ENCODE measurements at regions not wholly inside any gene's neighbourhood (a gene's known extent, or its start where the extent isn't known, plus 50 kb on each side); places are given as distances from the start of the nearest gene placed in this dataset.
"Not testable (repeated sequence)": the region's sequence is repeated elsewhere in the genome, so short reads cannot be mapped to it uniquely, and the experiment has no call there.

DNA sequence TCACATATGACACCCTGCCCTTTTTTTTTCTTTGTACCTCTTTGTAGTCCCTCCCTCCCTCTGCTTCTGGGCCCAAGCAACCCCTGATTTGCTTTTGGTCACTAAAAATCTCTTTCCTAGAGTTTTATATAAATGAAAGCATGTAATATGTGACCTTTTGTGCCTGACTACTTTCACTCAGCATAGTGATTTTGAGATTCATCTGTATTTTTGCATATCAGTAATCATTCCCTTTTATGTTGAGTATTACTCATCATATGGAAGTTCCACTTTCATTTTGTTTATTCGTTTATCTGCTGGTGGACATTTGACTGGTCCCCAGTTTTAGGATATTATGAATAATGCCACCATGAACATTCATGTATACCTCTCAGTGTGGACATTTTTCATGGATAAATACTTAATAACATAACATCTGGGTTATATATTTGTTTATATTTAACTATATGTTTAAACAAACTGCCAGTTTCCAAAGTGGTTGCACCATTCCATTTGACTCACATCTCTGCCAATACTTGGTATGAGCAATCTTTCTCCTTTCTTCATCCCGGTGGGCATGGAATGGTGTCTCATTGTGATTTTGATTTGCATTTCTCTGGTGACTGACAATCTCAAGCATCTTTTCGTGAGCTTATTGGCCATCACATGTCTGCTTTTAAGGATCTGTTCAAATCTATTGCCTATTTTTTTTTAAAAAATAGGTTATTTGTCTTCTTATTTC lies 115.7 kb upstream of the S1PR3 start:
- Histone ChIP-seq H3K4me2 (ENCODE audit: low read length) (0 out of 2 replicates have a peak overlapping the region, but pooled peaks have one; percentile 15), H3K36me3 (ENCODE audit: insufficient read depth, low read length) (no peaks in the 10 kb centered on the region; the same call in 1 of the 2 replicates), H3K27me3 (ENCODE audit: insufficient read depth, low read length) (no peaks in the 10 kb centered on the region), H3K9me2 (ENCODE audit: low read depth, low read length) (no peaks in the 10 kb centered on the region), H3F3A (ENCODE audit: insufficient read depth, low read length) (no peaks in the 10 kb centered on the region), H3K27ac (ENCODE audit: low read depth, low read length, poor library complexity, severe bottlenecking) (peak overlapping the region; percentile 75), H3K79me2 (ENCODE audit: insufficient read depth, low read length) (no peaks in the 10 kb centered on the region), H3K4me3 (ENCODE audit: low read depth, low read length, poor library complexity, severe bottlenecking) (no peak overlapping the region), H3K9me3 (ENCODE audit: low read length) (no peaks in the 10 kb centered on the region), H3K9ac (ENCODE audit: low read length) (no peak overlapping the region), H4K20me1 (ENCODE audit: insufficient read depth, low read length) (no peaks in the 10 kb centered on the region), H2AFZ (ENCODE audit: low read length) (0 out of 2 replicates have a peak overlapping the region, but pooled peaks have one; percentile 28), H3K4me1 (ENCODE audit: insufficient read depth, low read length, severe bottlenecking) (peaks cover 72% of the 10 kb centered on the region)
- TF ChIP-seq, protein P1, sequence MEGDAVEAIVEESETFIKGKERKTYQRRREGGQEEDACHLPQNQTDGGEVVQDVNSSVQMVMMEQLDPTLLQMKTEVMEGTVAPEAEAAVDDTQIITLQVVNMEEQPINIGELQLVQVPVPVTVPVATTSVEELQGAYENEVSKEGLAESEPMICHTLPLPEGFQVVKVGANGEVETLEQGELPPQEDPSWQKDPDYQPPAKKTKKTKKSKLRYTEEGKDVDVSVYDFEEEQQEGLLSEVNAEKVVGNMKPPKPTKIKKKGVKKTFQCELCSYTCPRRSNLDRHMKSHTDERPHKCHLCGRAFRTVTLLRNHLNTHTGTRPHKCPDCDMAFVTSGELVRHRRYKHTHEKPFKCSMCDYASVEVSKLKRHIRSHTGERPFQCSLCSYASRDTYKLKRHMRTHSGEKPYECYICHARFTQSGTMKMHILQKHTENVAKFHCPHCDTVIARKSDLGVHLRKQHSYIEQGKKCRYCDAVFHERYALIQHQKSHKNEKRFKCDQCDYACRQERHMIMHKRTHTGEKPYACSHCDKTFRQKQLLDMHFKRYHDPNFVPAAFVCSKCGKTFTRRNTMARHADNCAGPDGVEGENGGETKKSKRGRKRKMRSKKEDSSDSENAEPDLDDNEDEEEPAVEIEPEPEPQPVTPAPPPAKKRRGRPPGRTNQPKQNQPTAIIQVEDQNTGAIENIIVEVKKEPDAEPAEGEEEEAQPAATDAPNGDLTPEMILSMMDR (IDR thresholded peaks at IDR 0.05; ENCODE audit: low read length), result no peak
- TF ChIP-seq EZH2 (IDR thresholded peaks at IDR 0.05; ENCODE audit: borderline replicate concordance, low read length), result no peak

DNA sequence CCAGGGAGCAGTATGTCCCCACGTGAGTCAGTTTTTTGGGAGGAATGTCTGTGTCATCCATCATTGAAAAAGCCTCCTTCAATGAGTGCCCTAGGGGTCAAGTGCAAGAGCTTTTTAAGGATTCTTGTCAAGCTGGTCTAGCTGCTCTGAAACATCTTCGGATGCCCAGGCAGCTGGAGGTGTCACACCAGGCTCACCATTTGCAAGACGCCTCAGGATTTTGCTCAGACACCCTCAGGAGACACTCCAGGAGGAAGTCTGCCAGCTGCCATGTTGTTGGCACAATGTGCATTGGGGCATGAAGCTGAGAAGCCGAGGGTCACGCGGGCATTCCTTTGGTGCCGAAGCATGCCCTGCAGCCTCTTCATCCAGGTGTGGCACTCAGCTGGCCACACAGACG lies 111.1 kb upstream of the S1PR3 start:
- TF ChIP-seq, protein P1 (IDR thresholded peaks at IDR 0.05; ENCODE audit: low read length), result no peak
- no peak for TF ChIP-seq EZH2 (IDR thresholded peaks at IDR 0.05; ENCODE audit: borderline replicate concordance, low read length)
- H3K4me3 ChIP-seq (ENCODE audit: low read depth, low read length, poor library complexity, severe bottlenecking), result no peak overlapping the region
- H3K9ac ChIP-seq (ENCODE audit: low read length), result no peak overlapping the region
- no peak overlapping the region; the same call in 1 of the 2 replicates for H3K4me2 ChIP-seq (ENCODE audit: low read length)
- H4K20me1 ChIP-seq (ENCODE audit: insufficient read depth, low read length), result no peaks in the 10 kb centered on the region
- no peaks in the 10 kb centered on the region; the same call in 1 of the 2 replicates for H3K36me3 ChIP-seq (ENCODE audit: insufficient read depth, low read length)
- H3K9me2 ChIP-seq (ENCODE audit: low read depth, low read length), result no peaks in the 10 kb centered on the region
- no peak overlapping the region for H2AFZ ChIP-seq (ENCODE audit: low read length)
- H3K27me3 ChIP-seq (ENCODE audit: insufficient read depth, low read length), result no peaks in the 10 kb centered on the region
- H3K27ac ChIP-seq (ENCODE audit: low read depth, low read length, poor library complexity, severe bottlenecking), result peak overlapping the region; percentile 30
- H3F3A ChIP-seq (ENCODE audit: insufficient read depth, low read length), result no peaks in the 10 kb centered on the region
- H3K4me1 ChIP-seq (ENCODE audit: insufficient read depth, low read length, severe bottlenecking), result peaks cover 64% of the 10 kb centered on the region
- no peaks in the 10 kb centered on the region for H3K9me3 ChIP-seq (ENCODE audit: low read length)
- no peaks in the 10 kb centered on the region for H3K79me2 ChIP-seq (ENCODE audit: insufficient read depth, low read length)

DNA sequence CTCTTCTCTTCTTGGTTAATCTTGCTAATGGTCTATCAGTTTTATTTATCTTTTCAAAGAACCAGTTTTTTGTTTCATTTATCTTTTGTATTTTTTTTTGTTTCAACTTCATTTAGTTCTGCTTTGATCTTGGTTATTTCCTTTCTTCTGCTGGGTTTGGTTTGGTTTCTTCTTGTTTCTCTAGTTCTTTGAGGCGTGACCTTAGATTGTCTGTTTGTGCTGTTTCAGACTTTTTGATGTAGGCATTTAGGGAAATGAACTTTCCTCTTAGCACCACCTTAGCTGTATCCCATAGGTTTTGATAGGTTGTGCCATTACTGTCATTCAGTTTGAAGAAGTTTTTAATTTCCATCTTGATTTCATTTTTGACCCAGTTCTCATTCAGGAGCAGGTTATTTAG lies 107.0 kb upstream of the S1PR3 start:
- H3K4me2 ChIP-seq (ENCODE audit: low read length), result peak overlapping the region; percentile 8; the same call in 1 of the 2 replicates
- not testable (repeated sequence) for H3K9me2 ChIP-seq (ENCODE audit: low read depth, low read length); H3K27me3 ChIP-seq (ENCODE audit: insufficient read depth, low read length); H3K9ac ChIP-seq (ENCODE audit: low read length); H3K79me2 ChIP-seq (ENCODE audit: insufficient read depth, low read length); H3K9me3 ChIP-seq (ENCODE audit: low read length); H3K36me3 ChIP-seq (ENCODE audit: insufficient read depth, low read length); H3K4me3 ChIP-seq (ENCODE audit: low read depth, low read length, poor library complexity, severe bottlenecking); H4K20me1 ChIP-seq (ENCODE audit: insufficient read depth, low read length); H3F3A ChIP-seq (ENCODE audit: insufficient read depth, low read length); H2AFZ ChIP-seq (ENCODE audit: low read length)
- H3K4me1 ChIP-seq (ENCODE audit: insufficient read depth, low read length, severe bottlenecking), result peaks cover 42% of the 10 kb centered on the region
- H3K27ac ChIP-seq (ENCODE audit: low read depth, low read length, poor library complexity, severe bottlenecking), result peak overlapping the region; percentile 86

DNA sequence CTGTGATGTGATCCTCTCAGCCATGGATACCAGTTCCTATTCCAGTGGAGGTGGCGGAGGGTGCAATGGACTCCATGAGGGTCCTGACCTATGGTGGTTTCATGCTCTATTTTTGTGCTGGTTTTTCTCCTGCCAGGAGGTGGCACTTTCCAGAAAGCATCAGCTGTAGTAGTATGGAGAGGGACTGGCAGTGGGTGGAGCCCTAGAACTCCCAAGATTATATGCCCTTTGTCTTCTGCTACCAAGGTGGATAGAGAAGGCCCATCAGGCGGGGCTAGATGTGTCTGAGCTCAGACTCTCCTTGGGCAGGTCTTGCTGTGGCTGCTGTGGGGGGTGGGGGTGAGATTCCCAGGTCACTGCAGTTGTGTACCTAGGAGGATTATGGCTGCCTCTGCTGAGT lies 104.5 kb upstream of the S1PR3 start:
- not testable (repeated sequence) for H3K9me2 ChIP-seq (ENCODE audit: low read depth, low read length); H3K4me3 ChIP-seq (ENCODE audit: low read depth, low read length, poor library complexity, severe bottlenecking); H3K79me2 ChIP-seq (ENCODE audit: insufficient read depth, low read length); H3K27me3 ChIP-seq (ENCODE audit: insufficient read depth, low read length); H3K4me2 ChIP-seq (ENCODE audit: low read length); H4K20me1 ChIP-seq (ENCODE audit: insufficient read depth, low read length); H3F3A ChIP-seq (ENCODE audit: insufficient read depth, low read length); H3K27ac ChIP-seq (ENCODE audit: low read depth, low read length, poor library complexity, severe bottlenecking); H3K36me3 ChIP-seq (ENCODE audit: insufficient read depth, low read length); H3K9ac ChIP-seq (ENCODE audit: low read length); H3K9me3 ChIP-seq (ENCODE audit: low read length); H2AFZ ChIP-seq (ENCODE audit: low read length)
- H3K4me1 ChIP-seq (ENCODE audit: insufficient read depth, low read length, severe bottlenecking), result peaks cover 52% of the 10 kb centered on the region

Data from OCI-LY1 (cell line).